ENCODE measurements at regions not wholly inside any gene's neighbourhood (a gene's known extent, or its start where the extent isn't known, plus 50 kb on each side); places are given as distances from the start of the nearest gene placed in this dataset.

- H3K4me3 ChIP-seq (ENCODE audit: low read length): no peak overlapping the region
- no peak for TF ChIP-seq CTCF (conservative IDR thresholded peaks at IDR 0.05; ENCODE audit: low read length)
- DNase-seq (ENCODE audit: low read depth): peak; percentile 100
Observed at GRCh38 chr13:34349091-34349722, 531.3 kb downstream of the RFC3 start.

GRCh38 chr13:34350671-34351070 lies 532.7 kb downstream of the RFC3 start:
- DNase-seq (ENCODE audit: low read depth): peak; percentile 43
- TF ChIP-seq CTCF (conservative IDR thresholded peaks at IDR 0.05; ENCODE audit: low read length): no peak
- no peak overlapping the region for H3K4me3 ChIP-seq (ENCODE audit: low read length)

GRCh38 chr13:34351134-34351533 lies 533.2 kb downstream of the RFC3 start:
- no peak overlapping the region for H3K4me3 ChIP-seq (ENCODE audit: low read length)
- DNase-seq (ENCODE audit: low read depth): no peak
- TF ChIP-seq CTCF (conservative IDR thresholded peaks at IDR 0.05; ENCODE audit: low read length): no peak

- no peak for TF ChIP-seq CTCF (conservative IDR thresholded peaks at IDR 0.05; ENCODE audit: low read length)
- DNase-seq (ENCODE audit: low read depth): no peak
- no peak overlapping the region for H3K4me3 ChIP-seq (ENCODE audit: low read length)
Observed at GRCh38 chr13:34352958-34353357, 535.0 kb downstream of the RFC3 start.

GRCh38 chr13:34356686-34357434 lies 538.9 kb downstream of the RFC3 start:
- TF ChIP-seq CTCF (conservative IDR thresholded peaks at IDR 0.05; ENCODE audit: low read length): no peak
- DNase-seq (ENCODE audit: low read depth): no peak
- no peak overlapping the region for H3K4me3 ChIP-seq (ENCODE audit: low read length)

- DNase-seq (ENCODE audit: low read depth): peak; percentile 85
- TF ChIP-seq CTCF (conservative IDR thresholded peaks at IDR 0.05; ENCODE audit: low read length): peak; percentile 12; the same call in 1 of the 2 replicates
- H3K4me3 ChIP-seq (ENCODE audit: low read length): no peak overlapping the region
Observed at GRCh38 chr13:34357435-34358232, 539.7 kb downstream of the RFC3 start.

Measured in AG10803 (cell line).